HG03571 (cell line): ENCODE measurements at regions not wholly inside any gene's neighbourhood (a gene's known extent, or its start where the extent isn't known, plus 50 kb on each side); places are given as distances from the start of the nearest gene placed in this dataset.

Source experiments
- ATAC-seq: cut with Tn5 transposase; IDR thresholded peaks from one replicate; pipeline ENCODE4 v1.9.1; 2021; ENCODE audit not compliant: unreplicated experiment

DNA sequence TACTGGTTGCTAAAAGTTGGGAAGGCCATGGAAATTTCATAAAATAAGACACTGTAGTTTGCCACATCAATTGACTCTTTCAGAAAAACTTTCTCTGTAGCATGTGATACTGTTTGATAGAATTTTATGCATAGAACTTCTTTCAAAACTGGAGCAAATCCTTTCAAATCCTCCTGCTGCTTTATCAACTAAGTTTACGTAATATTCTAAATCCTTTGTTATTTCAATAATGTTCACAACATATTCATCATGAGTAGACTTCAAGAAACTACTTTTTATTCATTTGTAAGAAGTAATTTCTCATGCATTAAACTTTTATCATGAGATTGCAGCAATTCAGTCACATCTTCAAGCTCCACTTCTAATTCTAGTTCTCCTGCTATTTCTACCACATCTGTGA, 199.3 kb downstream of the PCDH18 start:
- ATAC-seq, result no peak

DNA sequence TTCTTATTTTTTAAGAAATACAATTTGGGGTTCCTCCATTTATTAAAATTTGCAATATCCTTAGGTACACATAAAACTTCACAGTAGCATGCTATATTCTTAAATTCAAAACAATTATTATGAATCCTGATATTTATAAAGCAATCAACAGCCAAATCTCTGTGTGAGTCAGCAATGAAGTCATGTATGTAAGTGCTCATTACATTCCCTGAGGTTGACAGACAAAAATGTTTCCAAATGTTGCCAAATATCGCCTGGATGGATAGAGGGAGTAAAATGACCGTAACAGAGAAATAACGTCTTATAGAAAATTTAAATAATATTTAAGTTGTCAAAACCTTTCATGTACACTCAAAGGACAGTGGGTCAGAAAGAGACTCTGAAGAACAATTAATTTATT, 220.0 kb downstream of the PCDH18 start:
- ATAC-seq, result no peak

DNA sequence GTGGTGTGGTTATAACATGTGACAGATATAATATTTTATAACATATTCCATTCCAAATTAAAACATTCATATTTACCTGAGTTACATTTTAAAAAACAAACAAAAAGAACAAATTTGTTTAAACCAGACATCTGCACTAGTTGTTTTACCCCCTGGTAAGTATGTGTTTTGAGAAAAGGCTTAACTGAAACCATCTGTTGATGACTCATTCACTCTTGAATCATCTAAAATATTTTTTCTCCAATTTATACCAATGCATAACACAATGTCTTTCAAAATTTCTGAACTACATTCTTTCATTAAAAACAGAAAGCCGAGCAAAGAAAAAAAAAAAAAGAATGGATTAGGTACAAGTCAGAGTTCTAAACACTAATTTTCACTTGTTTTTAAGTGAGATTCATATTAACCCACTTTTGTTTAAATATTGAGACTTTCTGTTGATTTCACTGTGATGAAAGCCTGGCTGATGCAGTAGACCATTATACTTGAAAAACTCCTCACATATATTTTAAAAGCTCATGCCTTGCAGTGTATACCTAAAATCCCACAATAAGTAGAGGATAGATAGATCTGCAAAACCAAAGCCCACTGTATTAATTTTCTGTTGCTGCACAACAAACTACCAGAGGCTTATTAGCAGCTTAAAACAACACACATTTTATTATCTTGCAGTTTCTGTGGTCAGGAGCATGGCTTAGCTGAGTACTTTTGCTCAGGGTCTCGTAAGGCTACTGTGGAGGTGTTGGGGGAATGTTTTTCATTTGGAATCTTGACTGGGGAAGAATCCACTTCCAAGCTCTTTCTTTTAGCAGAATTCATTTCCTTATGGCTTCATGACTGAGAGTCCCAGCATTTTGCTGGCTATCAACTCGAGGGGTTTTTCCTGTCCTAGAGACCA, 221.5 kb downstream of the PCDH18 start:
- no peak for ATAC-seq

DNA sequence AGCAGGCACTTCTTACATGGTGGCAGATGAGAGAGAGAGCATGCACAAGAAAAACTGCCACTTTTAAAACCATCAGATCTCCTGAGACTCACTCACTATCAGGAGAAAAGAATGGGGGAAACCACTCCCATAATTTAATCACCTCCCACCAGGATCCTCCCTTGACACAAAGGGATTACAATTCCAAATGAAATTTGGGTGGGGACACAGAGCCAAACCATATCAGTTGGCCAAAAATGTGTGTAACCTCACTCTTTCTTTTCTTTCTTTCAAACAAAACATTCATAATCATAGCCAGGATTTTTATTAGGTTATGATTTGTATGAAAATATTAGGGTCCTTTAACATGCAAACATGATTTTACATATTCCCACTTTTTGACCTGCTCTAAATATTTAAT, 222.1 kb downstream of the PCDH18 start:
- ATAC-seq, result no peak

DNA sequence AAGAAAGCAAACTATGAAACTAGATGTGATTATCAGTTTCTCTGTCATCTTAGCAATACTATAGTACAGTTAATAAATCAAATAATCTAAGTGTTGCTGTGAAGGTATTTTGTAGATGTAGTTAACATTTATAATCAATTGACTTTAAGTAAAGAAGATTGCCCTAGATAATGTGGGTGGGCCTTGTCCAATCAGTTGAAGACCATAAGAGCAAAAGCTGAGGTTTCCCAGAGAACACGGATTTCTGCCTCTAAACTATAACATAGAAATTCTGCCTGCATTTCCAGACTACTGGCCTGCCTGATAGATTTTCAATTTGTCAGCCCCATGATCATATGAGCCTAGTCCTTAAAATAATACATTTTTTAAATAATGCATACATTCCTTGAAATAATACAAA, 222.9 kb downstream of the PCDH18 start:
- no peak for ATAC-seq

DNA sequence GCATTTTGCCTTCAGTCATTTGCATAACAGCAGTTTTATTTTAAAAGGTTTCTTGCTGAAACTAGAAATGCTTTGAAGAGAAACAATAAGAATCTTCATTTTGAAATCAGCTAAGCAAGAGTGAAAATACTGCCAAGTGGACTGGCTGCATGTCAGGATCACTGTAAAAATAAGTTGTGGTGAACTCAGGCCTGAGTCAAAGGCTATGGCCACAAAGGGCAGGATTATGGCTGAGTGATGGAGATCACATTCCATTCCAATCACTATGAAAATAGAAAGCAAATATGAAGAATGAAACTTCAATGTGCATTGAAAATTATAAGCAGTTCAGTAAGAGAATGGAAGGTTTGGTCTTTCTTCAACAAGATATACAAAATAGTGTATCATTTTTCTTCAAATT, 224.5 kb downstream of the PCDH18 start:
- ATAC-seq, result no peak

DNA sequence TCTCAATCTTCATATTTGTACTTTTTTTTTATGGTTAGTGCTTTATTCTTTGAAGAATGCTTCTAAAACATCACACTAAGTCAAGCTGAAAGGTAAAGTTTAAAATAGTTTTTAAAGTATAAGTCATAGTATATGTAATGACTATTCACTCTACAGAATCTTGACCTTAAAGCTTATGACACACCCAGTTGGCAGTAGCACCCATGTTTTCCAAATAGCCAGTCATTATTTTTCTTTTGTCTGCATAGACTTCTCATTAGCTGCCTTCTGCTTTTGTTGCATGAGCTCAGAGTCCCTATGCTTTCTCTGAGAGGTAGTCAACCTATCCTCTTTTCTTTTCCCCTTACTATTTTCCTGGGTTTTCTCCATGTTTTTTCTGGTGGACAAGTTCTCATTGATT, 231.5 kb downstream of the PCDH18 start:
- ATAC-seq, result no peak

DNA sequence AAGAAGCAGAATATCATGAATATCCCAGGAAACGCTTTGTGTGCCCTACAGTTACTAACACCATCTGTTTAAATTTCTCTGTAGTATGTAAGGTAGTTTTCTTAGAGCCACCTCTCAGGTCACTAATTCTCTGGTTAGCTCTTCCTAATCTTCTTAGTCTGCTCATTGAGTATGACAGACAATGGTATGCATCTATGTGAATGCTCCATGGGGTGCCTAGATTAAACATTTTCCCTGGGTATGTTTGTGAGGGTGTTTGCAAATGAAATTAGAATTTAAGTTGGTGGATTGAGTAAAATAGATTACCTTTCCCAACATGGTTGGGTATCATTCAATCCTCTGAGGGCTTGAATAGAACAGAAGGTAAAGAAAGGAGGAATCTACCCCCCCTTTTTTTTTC, 233.0 kb downstream of the PCDH18 start:
- ATAC-seq, result no peak

DNA sequence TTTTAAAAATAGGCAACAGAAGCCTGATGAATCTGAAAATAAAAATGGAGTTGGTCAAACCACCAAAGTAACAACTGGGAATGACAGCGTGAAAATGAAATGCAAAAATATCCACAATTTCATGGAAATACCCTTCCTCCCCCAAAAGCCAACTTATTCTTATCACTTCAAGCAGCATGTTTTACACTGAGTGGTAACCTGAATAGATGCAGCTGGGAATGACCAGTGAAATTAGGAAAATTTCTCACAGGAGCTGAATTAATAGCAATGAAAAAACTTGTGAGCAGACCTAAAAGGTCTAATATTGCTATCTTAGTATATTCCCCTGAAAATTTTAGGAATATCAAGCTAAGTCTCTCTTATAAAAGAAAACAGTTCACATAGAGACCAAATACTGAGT, 239.0 kb downstream of the PCDH18 start:
- ATAC-seq, result no peak

DNA sequence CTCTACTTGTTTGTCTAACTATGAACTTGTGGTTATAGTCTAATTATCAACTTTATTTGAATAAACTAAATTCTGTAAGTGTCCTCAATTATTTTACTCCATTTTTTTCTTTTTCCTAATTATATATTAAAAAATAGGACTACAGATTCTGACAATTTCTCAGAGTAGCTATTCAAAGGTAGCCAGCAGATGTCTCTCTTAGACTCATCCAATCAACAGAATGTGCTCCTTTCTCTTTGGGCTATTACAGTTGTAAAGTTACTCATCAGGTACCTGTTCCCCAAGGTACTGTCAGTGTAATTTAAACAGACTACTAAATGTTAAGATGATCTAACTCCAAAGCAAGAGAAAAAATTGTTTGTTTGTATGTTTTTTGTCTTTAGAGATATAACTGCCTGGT, 248.6 kb downstream of the PCDH18 start:
- ATAC-seq, result no peak

- ATAC-seq, result no peak
These were observed 253.9 kb downstream of the PCDH18 start for GRCh38 chr4:137278431-137278830.

DNA sequence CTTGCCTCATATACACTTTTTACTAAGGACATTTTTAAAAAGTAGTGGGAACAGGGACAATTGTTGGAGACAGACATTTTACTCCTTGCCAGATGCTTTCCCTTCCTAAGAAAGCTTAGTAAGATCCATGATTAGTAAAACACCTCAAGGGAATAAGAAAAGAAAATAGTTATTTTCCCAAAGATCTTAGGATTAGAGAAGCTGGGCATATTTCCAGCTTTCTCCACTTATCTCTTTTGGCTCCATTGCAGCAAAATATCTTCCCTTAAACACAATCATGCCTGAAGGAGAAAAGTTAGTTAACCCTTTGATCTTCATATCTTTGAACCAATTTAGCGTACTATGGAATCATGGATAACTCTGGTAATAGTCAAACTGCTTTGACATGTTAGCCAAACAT, 257.9 kb downstream of the PCDH18 start:
- ATAC-seq, result no peak

DNA sequence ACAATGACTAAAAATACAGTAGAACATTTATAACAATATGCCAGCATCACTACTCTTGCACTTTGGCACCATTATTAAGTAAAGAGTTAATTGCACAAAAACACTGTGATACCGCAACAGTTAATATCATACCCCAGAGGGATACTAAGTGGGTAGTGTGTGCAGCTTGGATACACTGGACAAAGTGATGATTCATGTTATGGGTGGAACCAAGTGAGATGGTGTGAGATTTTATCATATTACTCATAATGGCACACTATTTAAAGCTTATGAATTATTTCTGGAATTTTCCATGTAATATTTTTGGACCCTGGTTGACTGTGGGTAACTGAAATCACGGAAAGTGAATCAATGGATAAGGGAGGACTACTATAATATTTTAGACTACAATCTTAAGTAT, 265.3 kb downstream of the PCDH18 start:
- no peak for ATAC-seq

- no peak for ATAC-seq
These were observed 265.8 kb downstream of the PCDH18 start for GRCh38 chr4:137266511-137266910.

DNA sequence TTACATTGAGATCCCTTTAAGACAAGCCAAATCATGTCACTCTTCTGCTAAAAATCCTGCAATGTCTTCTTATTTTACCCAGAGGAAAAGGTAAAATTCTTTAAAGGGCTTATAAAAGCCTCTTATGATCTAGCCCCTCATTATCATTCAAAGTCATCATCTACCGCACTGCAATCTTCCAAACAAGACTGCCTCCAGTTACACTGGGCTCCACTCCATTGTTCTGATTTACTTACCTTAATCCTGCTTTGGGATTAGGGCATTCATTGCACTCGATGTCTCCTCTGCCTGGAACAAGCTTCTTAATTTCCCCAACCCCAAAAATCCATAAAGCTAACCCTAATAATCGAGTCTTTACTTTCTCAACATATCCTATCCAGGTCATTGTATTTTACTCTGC, 269.1 kb downstream of the PCDH18 start:
- ATAC-seq, result no peak

DNA sequence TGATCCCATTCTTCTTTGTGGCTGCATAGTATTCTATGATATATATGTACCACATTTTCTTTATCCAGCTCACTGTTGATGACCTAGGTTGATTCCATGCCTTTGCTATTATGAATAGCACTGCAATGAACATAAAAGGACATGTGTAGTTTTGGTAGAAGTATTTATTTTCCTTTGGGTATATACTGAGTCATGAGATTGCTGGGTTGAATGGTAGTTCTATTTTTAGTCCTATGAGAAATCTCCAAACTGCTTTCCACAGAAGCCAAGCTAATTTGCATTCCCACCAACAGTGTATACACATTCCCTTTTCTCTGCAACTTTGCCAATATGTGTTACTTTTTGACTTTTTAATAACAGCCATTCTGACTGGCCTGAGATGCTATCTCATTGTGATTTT, 278.3 kb downstream of the PCDH18 start:
- ATAC-seq, result no peak

DNA sequence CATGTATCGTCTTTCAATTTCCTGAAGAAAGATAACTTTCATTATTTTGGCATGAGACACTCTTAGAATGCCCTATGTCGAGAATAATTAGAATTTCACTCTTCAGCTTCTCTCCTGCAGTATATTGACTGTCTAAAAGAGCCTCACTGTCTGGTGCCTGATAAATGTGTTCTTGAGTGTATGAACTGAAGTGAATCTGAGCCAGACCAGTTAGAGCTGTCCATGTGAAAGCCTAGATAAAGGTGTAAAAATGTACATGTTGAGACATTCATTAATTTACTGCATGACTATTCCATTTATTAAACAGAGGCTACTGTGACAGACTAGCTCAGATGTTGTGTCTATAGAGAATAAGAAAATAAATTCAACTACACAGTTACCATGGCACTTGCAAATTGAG, 283.2 kb downstream of the PCDH18 start:
- no peak for ATAC-seq

GRCh38 chr4:137238456-137239162, 293.7 kb downstream of the PCDH18 start:
- ATAC-seq, result no peak

- ATAC-seq, result no peak
These were observed 305.4 kb downstream of the PCDH18 start for GRCh38 chr4:137226900-137227299.

GRCh38 chr4:137226221-137226620, 306.1 kb downstream of the PCDH18 start:
- no peak for ATAC-seq

DNA sequence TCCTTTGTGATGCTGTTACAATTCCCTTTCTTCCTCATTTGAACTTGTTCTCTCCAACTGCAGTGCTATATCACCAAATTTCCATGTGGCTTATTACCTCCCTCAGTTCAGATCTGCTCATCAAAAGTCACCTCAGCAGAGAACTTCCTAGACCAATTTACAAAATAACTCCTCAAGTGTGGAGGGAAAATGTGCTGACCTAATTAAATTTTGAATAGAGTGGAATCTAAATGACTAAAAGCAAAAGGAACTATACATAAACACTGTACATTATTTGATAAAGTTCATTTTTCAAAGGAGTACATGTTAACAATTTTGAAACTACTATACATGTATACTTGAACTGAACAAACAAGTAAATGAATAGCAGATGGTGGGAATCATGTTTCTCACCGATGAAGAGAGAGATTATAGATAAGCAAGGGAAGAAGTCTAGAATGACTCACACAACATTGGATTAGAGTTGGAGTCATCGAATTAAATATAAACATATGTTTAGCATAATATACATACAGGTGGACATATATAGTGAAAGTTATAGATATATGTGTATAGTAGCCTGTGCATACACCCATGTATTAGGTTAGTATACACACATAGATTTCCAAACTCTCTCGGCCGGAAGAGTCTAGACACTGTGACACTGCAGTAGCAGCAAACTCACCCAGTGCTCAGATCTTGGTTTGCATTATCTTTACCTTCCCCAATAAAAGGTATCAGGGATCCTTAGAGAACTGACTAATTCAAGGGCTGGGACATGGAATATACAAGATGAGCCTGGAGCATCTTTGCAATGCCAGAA, 318.7 kb downstream of the PCDH18 start:
- ATAC-seq, result no peak

DNA sequence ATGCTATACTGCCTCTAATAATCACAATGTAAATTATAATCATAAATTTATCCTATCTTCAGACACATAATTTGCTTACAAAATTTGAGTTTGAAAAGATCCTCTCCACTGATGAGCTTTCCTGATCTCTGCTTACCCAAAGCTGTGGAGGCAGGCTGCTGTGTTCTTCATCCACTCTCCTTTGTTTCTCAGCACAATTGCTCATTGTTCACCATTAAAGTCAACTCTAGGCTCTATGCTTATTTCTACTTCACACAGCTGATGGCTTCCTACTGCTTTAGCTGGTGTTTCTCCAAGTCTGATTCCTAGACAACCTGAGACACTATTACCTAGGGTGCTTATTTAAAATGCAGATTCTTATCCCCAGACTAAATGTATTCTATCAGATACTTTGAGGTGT, 319.7 kb downstream of the PCDH18 start:
- ATAC-seq, result no peak
